ENCODE measurements at regions not wholly inside any gene's neighbourhood (a gene's known extent, or its start where the extent isn't known, plus 50 kb on each side); places are given as distances from the start of the nearest gene placed in this dataset.
A peak's percentile ranks its signal among the peaks of the same experiment; 100 is the strongest.

DNA sequence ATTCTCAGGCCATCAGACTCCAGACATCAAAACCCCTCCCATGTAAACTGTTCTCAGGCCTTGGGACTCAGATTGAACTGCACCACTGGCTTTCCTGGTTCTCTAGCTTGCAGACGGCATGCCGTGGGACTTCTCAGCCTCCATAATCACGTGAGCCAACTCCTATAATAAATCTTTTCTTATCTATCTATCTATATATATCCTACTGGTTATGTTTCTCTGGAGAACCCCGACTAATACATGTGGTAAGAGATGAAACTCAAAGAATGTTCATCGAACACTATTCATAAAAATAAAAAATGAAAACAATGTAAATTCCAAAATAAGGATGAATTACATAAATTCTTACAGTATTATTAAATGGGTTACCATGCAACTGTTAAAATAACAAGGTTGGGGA is 84.5 kb upstream of the NTRK3 start (continued):
- TF ChIP-seq, protein P1, sequence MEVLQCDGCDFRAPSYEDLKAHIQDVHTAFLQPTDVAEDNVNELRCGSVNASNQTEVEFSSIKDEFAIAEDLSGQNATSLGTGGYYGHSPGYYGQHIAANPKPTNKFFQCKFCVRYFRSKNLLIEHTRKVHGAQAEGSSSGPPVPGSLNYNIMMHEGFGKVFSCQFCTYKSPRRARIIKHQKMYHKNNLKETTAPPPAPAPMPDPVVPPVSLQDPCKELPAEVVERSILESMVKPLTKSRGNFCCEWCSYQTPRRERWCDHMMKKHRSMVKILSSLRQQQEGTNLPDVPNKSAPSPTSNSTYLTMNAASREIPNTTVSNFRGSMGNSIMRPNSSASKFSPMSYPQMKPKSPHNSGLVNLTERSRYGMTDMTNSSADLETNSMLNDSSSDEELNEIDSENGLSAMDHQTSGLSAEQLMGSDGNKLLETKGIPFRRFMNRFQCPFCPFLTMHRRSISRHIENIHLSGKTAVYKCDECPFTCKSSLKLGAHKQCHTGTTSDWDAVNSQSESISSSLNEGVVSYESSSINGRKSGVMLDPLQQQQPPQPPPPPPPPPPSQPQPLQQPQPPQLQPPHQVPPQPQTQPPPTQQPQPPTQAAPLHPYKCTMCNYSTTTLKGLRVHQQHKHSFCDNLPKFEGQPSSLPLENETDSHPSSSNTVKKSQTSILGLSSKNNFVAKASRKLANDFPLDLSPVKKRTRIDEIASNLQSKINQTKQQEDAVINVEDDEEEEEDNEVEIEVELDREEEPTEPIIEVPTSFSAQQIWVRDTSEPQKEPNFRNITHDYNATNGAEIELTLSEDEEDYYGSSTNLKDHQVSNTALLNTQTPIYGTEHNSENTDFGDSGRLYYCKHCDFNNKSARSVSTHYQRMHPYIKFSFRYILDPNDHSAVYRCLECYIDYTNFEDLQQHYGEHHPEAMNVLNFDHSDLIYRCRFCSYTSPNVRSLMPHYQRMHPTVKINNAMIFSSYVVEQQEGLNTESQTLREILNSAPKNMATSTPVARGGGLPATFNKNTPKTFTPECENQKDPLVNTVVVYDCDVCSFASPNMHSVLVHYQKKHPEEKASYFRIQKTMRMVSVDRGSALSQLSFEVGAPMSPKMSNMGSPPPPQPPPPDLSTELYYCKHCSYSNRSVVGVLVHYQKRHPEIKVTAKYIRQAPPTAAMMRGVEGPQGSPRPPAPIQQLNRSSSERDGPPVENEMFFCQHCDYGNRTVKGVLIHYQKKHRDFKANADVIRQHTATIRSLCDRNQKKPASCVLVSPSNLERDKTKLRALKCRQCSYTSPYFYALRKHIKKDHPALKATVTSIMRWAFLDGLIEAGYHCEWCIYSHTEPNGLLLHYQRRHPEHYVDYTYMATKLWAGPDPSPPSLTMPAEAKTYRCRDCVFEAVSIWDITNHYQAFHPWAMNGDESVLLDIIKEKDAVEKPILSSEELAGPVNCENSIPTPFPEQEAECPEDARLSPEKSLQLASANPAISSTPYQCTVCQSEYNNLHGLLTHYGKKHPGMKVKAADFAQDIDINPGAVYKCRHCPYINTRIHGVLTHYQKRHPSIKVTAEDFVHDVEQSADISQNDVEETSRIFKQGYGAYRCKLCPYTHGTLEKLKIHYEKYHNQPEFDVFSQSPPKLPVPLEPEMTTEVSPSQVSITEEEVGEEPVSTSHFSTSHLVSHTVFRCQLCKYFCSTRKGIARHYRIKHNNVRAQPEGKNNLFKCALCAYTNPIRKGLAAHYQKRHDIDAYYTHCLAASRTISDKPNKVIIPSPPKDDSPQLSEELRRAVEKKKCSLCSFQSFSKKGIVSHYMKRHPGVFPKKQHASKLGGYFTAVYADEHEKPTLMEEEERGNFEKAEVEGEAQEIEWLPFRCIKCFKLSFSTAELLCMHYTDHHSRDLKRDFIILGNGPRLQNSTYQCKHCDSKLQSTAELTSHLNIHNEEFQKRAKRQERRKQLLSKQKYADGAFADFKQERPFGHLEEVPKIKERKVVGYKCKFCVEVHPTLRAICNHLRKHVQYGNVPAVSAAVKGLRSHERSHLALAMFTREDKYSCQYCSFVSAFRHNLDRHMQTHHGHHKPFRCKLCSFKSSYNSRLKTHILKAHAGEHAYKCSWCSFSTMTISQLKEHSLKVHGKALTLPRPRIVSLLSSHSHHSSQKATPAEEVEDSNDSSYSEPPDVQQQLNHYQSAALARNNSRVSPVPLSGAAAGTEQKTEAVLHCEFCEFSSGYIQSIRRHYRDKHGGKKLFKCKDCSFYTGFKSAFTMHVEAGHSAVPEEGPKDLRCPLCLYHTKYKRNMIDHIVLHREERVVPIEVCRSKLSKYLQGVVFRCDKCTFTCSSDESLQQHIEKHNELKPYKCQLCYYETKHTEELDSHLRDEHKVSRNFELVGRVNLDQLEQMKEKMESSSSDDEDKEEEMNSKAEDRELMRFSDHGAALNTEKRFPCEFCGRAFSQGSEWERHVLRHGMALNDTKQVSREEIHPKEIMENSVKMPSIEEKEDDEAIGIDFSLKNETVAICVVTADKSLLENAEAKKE (CRISPR knock-in tag; IDR thresholded peaks at IDR 0.05): no peak
- TF ChIP-seq STAT1 (IDR thresholded peaks at IDR 0.05; ENCODE audit: unreplicated experiment) (no peak), ZNF331 (CRISPR knock-in tag; IDR thresholded peaks at IDR 0.05; ENCODE audit: low read depth) (no peak)

DNA sequence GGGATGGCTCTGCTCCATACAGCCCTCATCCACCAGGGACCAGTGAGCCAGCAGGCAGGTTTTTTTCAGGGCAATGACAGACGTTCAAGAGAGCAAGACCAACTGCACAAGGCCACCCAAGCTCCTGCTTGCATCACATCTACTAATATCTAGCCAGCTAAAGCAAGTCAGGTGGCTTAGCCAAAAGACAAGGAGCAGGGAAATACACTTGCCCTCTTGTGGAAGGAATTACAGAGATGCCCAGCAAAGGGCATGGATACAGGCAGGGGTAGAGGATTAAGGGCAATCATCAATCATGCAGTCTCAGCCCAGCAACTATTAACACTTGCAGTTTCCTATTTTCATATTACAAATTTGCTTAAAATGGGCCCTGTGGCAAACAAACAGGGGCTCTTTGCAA is 81.5 kb upstream of the NTRK3 start:
- H3K4me1 ChIP-seq (ENCODE audit: insufficient read depth): no peaks in the 10 kb centered on the region
- no peaks in the 10 kb centered on the region for H3K36me3 Mint-ChIP-seq (ENCODE audit: low read depth)
- no peaks in the 10 kb centered on the region for H3F3A ChIP-seq (replicated peaks; ENCODE audit: low read depth)
- DNase-seq (ENCODE audit: low spot score): peak; percentile 25
- H3K4me3 Mint-ChIP-seq: no peak overlapping the region
- H3K4me2 ChIP-seq: no peak overlapping the region
- peak; percentile 66 for ATAC-seq
- H3K27ac Mint-ChIP-seq: no peak overlapping the region
- TF ChIP-seq POLR2AphosphoS5 (IDR thresholded peaks at IDR 0.05; ENCODE audit: low read depth): no peak
- TF ChIP-seq CTCF (conservative IDR thresholded peaks at IDR 0.05; ENCODE audit: low read depth in 2 of 2): peak; percentile 36 to 41
- no peaks in the 10 kb centered on the region for H3K9me3 Mint-ChIP-seq
- no peaks in the 10 kb centered on the region for H3K36me3 ChIP-seq (ENCODE audit: insufficient read depth)
- no peak overlapping the region for H3K4me3 ChIP-seq
- H3K27me3 ChIP-seq (ENCODE audit: insufficient read depth): no peaks in the 10 kb centered on the region
- 0 out of 2 replicates have a peak overlapping the region, but pooled peaks have one; percentile 32 for H2AFZ ChIP-seq
- peaks cover 2% of the 10 kb centered on the region for H3K27me3 Mint-ChIP-seq (ENCODE audit: insufficient read depth, low read depth, poor library complexity)
- H3K79me2 ChIP-seq (replicated peaks; ENCODE audit: insufficient read depth): no peaks in the 10 kb centered on the region
- H3K27ac ChIP-seq (ENCODE audit: low read depth): no peak overlapping the region
- peaks cover 2% of the 10 kb centered on the region; the same call in 2 of the 3 replicates for H3K4me1 Mint-ChIP-seq
- H4K20me1 ChIP-seq (replicated peaks; ENCODE audit: insufficient read depth): no peaks in the 10 kb centered on the region
- H3K9me2 ChIP-seq (ENCODE audit: insufficient read depth): no peaks in the 10 kb centered on the region
